BJ (cell line): ENCODE measurements at regions not wholly inside any gene's neighbourhood (a gene's known extent, or its start where the extent isn't known, plus 50 kb on each side); places are given as distances from the start of the nearest gene placed in this dataset.
"Not testable (repeated sequence)": the region's sequence is repeated elsewhere in the genome, so short reads cannot be mapped to it uniquely, and the experiment has no call there.

Source experiments
- CTCF ChIA-PET: fragments of 350-600 bp; formaldehyde crosslinking; extraction: SDS; loops from one replicate; lab custom pipeline; 2021; ENCODE audit warnings: antibody characterized with exemption, inconsistent platforms; lab: Yijun Ruan, JAX
- POLR2A ChIA-PET: fragments of 300-600 bp; sonication (Branson Sonifier 250); formaldehyde crosslinking; extraction: SDS; loops from one replicate; lab custom pipeline; 2021; ENCODE audit warnings: antibody characterized with exemption; lab: Charles Lee
- DNase-seq: peaks from one replicate; pipeline ENCODE4 v3.0.0-alpha.2; 2011; ENCODE audit warnings: low read depth
- H3K27me3 ChIP-seq: 2 replicates; pipeline ENCODE4 v1.6.0; 2011; ENCODE audit warnings: low read length; ENCODE audit not compliant: control insufficient read depth, insufficient read depth
- H3K36me3 ChIP-seq: 2 replicates; pipeline ENCODE4 v1.5.1; 2011; ENCODE audit warnings: low read length; ENCODE audit not compliant: control insufficient read depth, insufficient read depth
- H3K4me3 ChIP-seq: 2 replicates; pipeline ENCODE4 v1.5.1; 2011; ENCODE audit warnings: low read depth, mild to moderate bottlenecking, control low read depth, low read length
- TF ChIP-seq, protein P1 (sequence below): IDR thresholded peaks from 2 replicates; pipeline ENCODE4 v1.5.1; 2011; ENCODE audit warnings: low read depth, mild to moderate bottlenecking, control low read depth, inconsistent platforms, low read length, moderate library complexity; ENCODE audit not compliant: insufficient read depth

DNA sequence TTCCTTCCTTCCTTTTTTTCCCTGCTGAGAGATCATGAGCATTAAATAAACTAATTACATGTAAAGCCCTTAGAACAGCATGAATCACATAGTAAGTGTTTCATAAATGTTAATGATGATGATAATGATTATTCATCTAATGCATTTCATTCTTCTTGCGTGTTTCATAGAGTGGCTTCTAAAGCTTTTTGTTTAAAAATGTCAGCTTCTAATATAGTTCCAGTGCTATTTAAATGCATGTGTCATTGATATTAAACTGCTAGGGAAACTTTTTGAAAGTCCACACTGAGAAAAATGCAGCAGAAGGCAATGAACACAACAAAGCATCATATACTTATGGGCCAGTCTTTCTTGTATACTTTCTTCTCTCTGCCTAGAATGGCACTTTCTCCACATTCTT is 894.8 kb downstream of the REEP3 start:
- Histone ChIP-seq H3K4me3 (no peak overlapping the region), H3K36me3 (no peaks in the 10 kb centered on the region), H3K27me3 (no peaks in the 10 kb centered on the region)
- TF ChIP-seq, protein P1, sequence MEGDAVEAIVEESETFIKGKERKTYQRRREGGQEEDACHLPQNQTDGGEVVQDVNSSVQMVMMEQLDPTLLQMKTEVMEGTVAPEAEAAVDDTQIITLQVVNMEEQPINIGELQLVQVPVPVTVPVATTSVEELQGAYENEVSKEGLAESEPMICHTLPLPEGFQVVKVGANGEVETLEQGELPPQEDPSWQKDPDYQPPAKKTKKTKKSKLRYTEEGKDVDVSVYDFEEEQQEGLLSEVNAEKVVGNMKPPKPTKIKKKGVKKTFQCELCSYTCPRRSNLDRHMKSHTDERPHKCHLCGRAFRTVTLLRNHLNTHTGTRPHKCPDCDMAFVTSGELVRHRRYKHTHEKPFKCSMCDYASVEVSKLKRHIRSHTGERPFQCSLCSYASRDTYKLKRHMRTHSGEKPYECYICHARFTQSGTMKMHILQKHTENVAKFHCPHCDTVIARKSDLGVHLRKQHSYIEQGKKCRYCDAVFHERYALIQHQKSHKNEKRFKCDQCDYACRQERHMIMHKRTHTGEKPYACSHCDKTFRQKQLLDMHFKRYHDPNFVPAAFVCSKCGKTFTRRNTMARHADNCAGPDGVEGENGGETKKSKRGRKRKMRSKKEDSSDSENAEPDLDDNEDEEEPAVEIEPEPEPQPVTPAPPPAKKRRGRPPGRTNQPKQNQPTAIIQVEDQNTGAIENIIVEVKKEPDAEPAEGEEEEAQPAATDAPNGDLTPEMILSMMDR: no peak
- ChIA-PET CTCF (no interaction called here), POLR2A (no interaction called here)
- DNase-seq: no peak

DNA sequence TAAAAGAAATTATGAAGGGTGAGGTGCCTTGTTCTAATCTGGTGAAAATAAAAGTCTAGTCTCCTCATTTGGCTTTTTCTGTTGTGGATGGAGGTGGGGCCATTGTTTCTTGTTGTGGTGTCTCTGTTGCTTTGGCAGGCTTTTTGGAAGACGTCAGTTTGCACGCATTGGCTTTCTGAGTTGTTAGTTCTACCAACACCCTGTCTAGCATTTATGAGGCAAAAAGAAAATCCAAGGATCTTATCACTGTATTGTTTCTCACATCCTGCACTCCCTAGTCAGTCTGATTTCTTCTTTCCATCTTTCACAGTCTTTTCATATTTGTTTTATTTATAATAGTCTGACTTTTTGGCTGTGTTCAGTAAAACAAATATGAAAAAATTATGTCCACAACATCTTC is 898.3 kb downstream of the REEP3 start:
- no peaks in the 10 kb centered on the region for H3K27me3 ChIP-seq
- ChIA-PET POLR2A (no interaction called here), CTCF (no interaction called here)
- H3K36me3 ChIP-seq: no peaks in the 10 kb centered on the region
- no peak for DNase-seq
- H3K4me3 ChIP-seq: no peak overlapping the region
- TF ChIP-seq, protein P1: no peak

DNA sequence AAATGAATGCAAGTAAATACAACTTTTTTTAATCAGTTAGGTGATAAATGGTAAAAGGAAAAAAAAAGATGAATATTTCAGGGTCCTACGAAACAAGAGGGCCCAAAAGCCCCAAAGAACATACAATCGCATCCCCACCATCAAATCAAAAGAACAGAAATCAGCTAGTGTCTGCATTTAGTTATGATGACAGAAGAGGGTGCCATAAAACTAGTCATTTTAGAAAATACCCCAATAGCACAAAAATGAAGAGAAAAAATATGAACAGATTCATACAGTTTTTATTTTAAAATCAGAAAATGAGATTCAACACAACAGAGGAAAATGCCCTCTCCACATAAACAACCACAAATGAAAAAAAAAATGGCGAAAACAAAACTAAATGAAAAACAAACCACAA is 905.5 kb downstream of the REEP3 start:
- Histone ChIP-seq H3K4me3 (no peak overlapping the region), H3K36me3 (no peaks in the 10 kb centered on the region), H3K27me3 (no peaks in the 10 kb centered on the region)
- POLR2A ChIA-PET: no interaction called here
- CTCF ChIA-PET: no interaction called here
- DNase-seq: no peak
- TF ChIP-seq, protein P1: no peak

DNA sequence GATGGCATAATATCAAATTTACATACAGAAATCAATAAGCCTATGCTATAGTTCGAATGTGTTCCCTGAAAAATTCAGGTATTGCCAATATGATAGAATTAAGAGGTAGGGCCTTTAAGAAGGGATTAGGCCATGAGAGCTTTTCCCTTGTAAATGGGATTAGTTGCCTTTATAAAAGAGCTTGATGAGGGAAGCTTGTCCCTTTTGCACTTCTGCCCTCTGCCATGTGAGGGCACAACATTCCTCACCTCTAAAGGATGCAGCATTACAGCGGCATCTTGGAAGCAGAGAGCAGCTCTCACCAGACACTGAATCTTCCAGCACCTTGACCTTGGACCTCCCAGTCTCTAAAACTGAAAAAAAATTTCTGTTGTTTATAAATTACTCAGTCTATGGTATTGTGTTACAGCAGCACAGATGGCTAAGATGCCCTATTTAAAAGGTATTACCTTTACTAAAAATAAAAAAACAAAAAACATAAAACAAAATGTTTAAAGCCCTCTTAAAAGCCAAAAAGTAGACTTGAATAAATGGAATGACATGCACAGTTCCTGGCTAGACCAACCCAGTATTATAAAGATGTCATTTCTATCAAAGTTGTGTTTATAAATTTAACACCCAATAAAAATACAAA is 909.6 kb downstream of the REEP3 start:
- DNase-seq: no peak
- TF ChIP-seq, protein P1: no peak; the same call in 1 of the 2 replicates
- ChIA-PET CTCF (interaction anchor here (1.0 kb wide), 1 partner anchor 24 kb away, joined by 3 read pairs; no protein-coding TSS in a partner anchor), POLR2A (no interaction called here)
- Histone ChIP-seq H3K36me3 (no peaks in the 10 kb centered on the region), H3K4me3 (no peak overlapping the region), H3K27me3 (no peaks in the 10 kb centered on the region)

DNA sequence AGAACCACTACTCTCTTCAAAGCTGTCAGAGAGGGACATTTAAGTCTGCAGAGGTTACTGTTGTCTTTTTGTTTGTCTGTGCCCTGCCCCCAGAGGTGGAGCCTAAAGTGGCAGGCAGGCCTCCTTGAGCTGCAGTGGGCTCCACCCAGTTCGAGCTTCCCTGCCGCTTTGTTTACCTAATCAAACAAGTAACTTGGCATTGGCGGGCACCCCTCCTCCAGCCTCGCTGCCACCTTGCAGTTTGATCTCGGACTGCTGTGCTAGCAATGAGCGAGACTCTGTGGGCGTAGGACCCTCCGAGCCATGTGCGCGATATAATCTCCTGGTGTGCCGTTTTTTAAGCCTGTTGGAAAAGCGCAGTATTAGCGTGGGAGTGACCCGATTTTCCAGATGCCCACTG is 920.7 kb downstream of the REEP3 start:
- H3K27me3 ChIP-seq, H3K4me3 ChIP-seq, POLR2A ChIA-PET, H3K36me3 ChIP-seq, DNase-seq, CTCF ChIA-PET: not testable (repeated sequence)

DNA sequence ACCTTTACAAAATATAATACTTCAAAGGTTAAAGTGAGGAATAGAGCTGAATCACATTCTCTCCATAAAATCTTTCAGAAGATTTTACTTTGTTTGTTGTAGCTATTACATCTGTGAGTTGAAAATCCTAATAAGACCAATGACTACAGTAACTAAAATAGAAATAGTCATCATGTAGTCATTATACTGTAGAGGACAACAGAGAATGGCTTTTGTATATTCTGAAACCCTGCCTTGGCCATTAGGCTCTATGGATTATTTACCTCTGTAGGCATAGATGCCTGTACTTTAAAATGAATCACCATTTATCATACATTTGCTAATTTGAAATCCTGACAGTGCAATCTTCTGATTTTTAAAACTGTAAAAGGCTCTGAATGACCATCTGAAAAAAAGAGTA is 923.0 kb downstream of the REEP3 start:
- DNase-seq: no peak
- TF ChIP-seq, protein P1: no peak
- POLR2A ChIA-PET: no interaction called here
- Histone ChIP-seq H3K4me3 (no peak overlapping the region), H3K36me3 (no peaks in the 10 kb centered on the region), H3K27me3 (no peaks in the 10 kb centered on the region)
- CTCF ChIA-PET: interaction anchor here (2.3 kb wide), 1 partner anchor 10 kb away, joined by 7 read pairs; no protein-coding TSS in a partner anchor
